Lower leg skin (tissue), 3 donors: ENCODE measurements at regions not wholly inside any gene's neighbourhood (a gene's known extent, or its start where the extent isn't known, plus 50 kb on each side); places are given as distances from the start of the nearest gene placed in this dataset.

Source experiments
- POLR2A ChIP-seq, 2 donors: fragments of 450-650 bp; IDR thresholded peaks; one replicate each; pipeline ENCODE4 v1.6.1; 2016 to 2017; ENCODE audit warnings: antibody characterized with exemption in 2 of 2, mild to moderate bottlenecking in 1 of 2, moderate library complexity in 1 of 2
- TF ChIP-seq, protein P1 (sequence below), 3 donors: fragments of 450-650 bp; IDR thresholded peaks; one replicate each; pipeline ENCODE4 v1.5.1; 2016; ENCODE audit warnings: antibody characterized with exemption in 3 of 3, mild to moderate bottlenecking in 3 of 3, moderate library complexity in 2 of 3

DNA sequence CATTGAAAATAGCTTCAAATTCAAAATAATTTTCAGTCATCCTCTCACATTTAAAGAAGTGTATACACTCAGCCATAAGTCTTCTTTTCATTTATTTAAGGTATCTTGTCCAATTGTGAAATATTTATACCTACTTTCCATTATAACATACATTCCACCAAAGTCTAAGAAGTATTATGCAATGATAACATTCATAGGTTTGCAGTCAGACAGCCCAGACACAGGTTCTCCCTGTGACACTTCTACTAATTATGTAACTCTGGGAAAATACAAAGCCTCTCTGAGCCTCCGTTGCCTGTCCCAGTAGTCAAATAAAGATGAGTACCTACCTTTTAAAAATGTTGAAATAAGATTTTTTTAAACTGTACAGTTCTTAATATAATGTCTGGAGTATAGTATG lies 320.9 kb upstream of the RPS23 start:
- TF ChIP-seq, protein P1, sequence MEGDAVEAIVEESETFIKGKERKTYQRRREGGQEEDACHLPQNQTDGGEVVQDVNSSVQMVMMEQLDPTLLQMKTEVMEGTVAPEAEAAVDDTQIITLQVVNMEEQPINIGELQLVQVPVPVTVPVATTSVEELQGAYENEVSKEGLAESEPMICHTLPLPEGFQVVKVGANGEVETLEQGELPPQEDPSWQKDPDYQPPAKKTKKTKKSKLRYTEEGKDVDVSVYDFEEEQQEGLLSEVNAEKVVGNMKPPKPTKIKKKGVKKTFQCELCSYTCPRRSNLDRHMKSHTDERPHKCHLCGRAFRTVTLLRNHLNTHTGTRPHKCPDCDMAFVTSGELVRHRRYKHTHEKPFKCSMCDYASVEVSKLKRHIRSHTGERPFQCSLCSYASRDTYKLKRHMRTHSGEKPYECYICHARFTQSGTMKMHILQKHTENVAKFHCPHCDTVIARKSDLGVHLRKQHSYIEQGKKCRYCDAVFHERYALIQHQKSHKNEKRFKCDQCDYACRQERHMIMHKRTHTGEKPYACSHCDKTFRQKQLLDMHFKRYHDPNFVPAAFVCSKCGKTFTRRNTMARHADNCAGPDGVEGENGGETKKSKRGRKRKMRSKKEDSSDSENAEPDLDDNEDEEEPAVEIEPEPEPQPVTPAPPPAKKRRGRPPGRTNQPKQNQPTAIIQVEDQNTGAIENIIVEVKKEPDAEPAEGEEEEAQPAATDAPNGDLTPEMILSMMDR (IDR thresholded peaks at IDR 0.05): no peak
- TF ChIP-seq POLR2A (IDR thresholded peaks at IDR 0.05): no peak
